WTC11 (cell line): ENCODE measurements at regions not wholly inside any gene's neighbourhood (a gene's known extent, or its start where the extent isn't known, plus 50 kb on each side); places are given as distances from the start of the nearest gene placed in this dataset.

Experiments used
- ATAC-seq: fragments of 200-7000 bp; cut with Tn5 transposase; 2 replicates; pipeline ENCODE4 v1.10.0; 2021; ENCODE audit warnings: mild to moderate bottlenecking, moderate library complexity
- CTCF ChIA-PET: fragments of 300-600 bp; sonication (Branson Sonifier 250); formaldehyde crosslinking; loops from one replicate; lab custom pipeline; 2021; ENCODE audit warnings: antibody characterized with exemption; lab: Charles Lee
- POLR2A ChIA-PET: fragments of 350-600 bp; sonication (Branson Sonifier 250); formaldehyde crosslinking; loops from one replicate; lab custom pipeline; 2021; ENCODE audit warnings: antibody characterized with exemption; lab: Charles Lee
- DNase-seq: peaks from one replicate; pipeline ENCODE4 v3.0.0; 2021; ENCODE audit warnings: low spot score
- H3K27ac Mint-ChIP-seq: 2 replicates; pipeline ENCODE4 v1.8.0; 2021; ENCODE audit warnings: mixed read lengths
- H3K27me3 Mint-ChIP-seq: 2 replicates; pipeline ENCODE4 v1.8.0; 2021; ENCODE audit warnings: low read depth, mild to moderate bottlenecking, moderate library complexity, mixed read lengths
- H3K36me3 Mint-ChIP-seq: 2 replicates; pipeline ENCODE4 v1.8.0; 2021; ENCODE audit warnings: mixed read lengths
- H3K4me1 Mint-ChIP-seq: 2 replicates; pipeline ENCODE4 v1.8.0; 2022; ENCODE audit warnings: mixed read lengths
- H3K4me3 Mint-ChIP-seq: 2 replicates; pipeline ENCODE4 v1.8.0; 2021; ENCODE audit warnings: mild to moderate bottlenecking, moderate library complexity, mixed read lengths
- H3K9me3 Mint-ChIP-seq: 2 replicates; pipeline ENCODE4 v1.8.0; 2021; ENCODE audit warnings: mixed read lengths
- FOXJ3 ChIP-seq: sonication (generic); formaldehyde crosslinking; IDR thresholded peaks from 2 replicates; pipeline ENCODE4 v1.9.0; 2021; ENCODE audit warnings: missing genetic modification reagents, mild to moderate bottlenecking, borderline replicate concordance
- IRF2 ChIP-seq: sonication (generic); formaldehyde crosslinking; IDR thresholded peaks from 2 replicates; pipeline ENCODE4 v1.8.0; 2022; ENCODE audit warnings: low read depth, missing genetic modification reagents, borderline replicate concordance
- NR3C1 ChIP-seq: sonication (generic); formaldehyde crosslinking; conservative IDR thresholded peaks from 2 replicates; pipeline ENCODE4 v1.8.1; 2023; ENCODE audit warnings: low read depth, mild to moderate bottlenecking, missing genetic modification reagents
- OVOL2 ChIP-seq: fragments of 250-450 bp; sonication (Bioruptor Pico); IDR thresholded peaks from 2 replicates; pipeline ENCODE4 v1.9.0; 2021; ENCODE audit warnings: mild to moderate bottlenecking, borderline replicate concordance
- ZNF317 ChIP-seq: sonication (generic); formaldehyde crosslinking; IDR thresholded peaks from 2 replicates; pipeline ENCODE4 v1.8.1; 2023; ENCODE audit warnings: low read depth, mild to moderate bottlenecking, moderate library complexity, missing genetic modification reagents, borderline replicate concordance
- ZNF423 ChIP-seq: fragments of 250-450 bp; sonication (Bioruptor Pico); IDR thresholded peaks from 2 replicates; pipeline ENCODE4 v2.1.2; 2022; ENCODE audit warnings: mild to moderate bottlenecking, moderate library complexity
- TF ChIP-seq, protein P1 (sequence below): sonication (generic); formaldehyde crosslinking; IDR thresholded peaks from 2 replicates; pipeline ENCODE4 v1.8.0; 2023; ENCODE audit warnings: missing genetic modification reagents, mild to moderate bottlenecking, borderline replicate concordance
- TF ChIP-seq, protein P2 (sequence below): sonication (generic); formaldehyde crosslinking; IDR thresholded peaks from 2 replicates; pipeline ENCODE4 v1.8.1; 2023; ENCODE audit warnings: mild to moderate bottlenecking, missing genetic modification reagents, borderline replicate concordance
- TF ChIP-seq, protein P3 (sequence below): sonication (generic); formaldehyde crosslinking; IDR thresholded peaks from 2 replicates; pipeline ENCODE4 v1.8.0; 2022; ENCODE audit warnings: mild to moderate bottlenecking, missing genetic modification reagents
- TF ChIP-seq, protein P4 (sequence below): sonication (generic); formaldehyde crosslinking; IDR thresholded peaks from 2 replicates; pipeline ENCODE4 v1.8.0; 2023; ENCODE audit warnings: missing genetic modification reagents
- TF ChIP-seq, protein P5 (sequence below): sonication (generic); formaldehyde crosslinking; IDR thresholded peaks from 2 replicates; pipeline ENCODE4 v1.8.0; 2022; ENCODE audit warnings: mild to moderate bottlenecking, missing genetic modification reagents
- TF ChIP-seq, protein P6 (sequence below): fragments of 200-600 bp; IDR thresholded peaks from 2 replicates; pipeline ENCODE4 v1.8.0; 2022; ENCODE audit warnings: antibody characterized with exemption
- TF ChIP-seq, protein P7 (sequence below): sonication (generic); formaldehyde crosslinking; IDR thresholded peaks from 2 replicates; pipeline ENCODE4 v1.8.1; 2023; ENCODE audit warnings: mild to moderate bottlenecking, missing genetic modification reagents
- TF ChIP-seq, protein P8 (sequence below): sonication (generic); formaldehyde crosslinking; IDR thresholded peaks from 2 replicates; pipeline ENCODE4 v1.8.1; 2023; ENCODE audit warnings: mild to moderate bottlenecking, missing genetic modification reagents, moderate library complexity

DNA sequence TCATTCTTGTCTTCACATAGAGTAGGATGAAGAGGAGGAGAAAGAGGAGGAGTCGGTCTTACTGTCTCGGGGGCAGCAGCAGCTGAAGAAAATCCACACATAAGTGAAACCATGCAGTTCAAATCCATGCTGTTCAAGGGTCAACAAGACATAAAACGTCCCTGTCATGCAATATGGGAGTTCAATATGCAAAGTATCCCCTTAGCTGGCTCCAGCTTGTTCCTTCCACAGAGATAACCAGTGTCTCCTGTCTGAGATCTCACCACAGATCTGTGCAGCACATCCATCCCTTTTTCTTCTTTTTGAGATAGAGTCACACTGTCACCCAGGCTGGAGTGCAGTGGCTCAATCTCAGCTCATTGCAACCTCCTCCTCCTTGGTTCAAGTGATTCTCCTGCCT, 357.5 kb downstream of the GALC start:
- no peak for DNase-seq
- Mint-ChIP-seq H3K4me3 (no peak overlapping the region), H3K36me3 (no peaks in the 10 kb centered on the region), H3K27ac (no peak overlapping the region), H3K9me3 (peaks cover 5% of the 10 kb centered on the region), H3K27me3 (no peaks in the 10 kb centered on the region), H3K4me1 (peaks cover 6% of the 10 kb centered on the region)
- ChIA-PET POLR2A (no interaction called here), CTCF (no interaction called here)
- TF ChIP-seq, protein P1, sequence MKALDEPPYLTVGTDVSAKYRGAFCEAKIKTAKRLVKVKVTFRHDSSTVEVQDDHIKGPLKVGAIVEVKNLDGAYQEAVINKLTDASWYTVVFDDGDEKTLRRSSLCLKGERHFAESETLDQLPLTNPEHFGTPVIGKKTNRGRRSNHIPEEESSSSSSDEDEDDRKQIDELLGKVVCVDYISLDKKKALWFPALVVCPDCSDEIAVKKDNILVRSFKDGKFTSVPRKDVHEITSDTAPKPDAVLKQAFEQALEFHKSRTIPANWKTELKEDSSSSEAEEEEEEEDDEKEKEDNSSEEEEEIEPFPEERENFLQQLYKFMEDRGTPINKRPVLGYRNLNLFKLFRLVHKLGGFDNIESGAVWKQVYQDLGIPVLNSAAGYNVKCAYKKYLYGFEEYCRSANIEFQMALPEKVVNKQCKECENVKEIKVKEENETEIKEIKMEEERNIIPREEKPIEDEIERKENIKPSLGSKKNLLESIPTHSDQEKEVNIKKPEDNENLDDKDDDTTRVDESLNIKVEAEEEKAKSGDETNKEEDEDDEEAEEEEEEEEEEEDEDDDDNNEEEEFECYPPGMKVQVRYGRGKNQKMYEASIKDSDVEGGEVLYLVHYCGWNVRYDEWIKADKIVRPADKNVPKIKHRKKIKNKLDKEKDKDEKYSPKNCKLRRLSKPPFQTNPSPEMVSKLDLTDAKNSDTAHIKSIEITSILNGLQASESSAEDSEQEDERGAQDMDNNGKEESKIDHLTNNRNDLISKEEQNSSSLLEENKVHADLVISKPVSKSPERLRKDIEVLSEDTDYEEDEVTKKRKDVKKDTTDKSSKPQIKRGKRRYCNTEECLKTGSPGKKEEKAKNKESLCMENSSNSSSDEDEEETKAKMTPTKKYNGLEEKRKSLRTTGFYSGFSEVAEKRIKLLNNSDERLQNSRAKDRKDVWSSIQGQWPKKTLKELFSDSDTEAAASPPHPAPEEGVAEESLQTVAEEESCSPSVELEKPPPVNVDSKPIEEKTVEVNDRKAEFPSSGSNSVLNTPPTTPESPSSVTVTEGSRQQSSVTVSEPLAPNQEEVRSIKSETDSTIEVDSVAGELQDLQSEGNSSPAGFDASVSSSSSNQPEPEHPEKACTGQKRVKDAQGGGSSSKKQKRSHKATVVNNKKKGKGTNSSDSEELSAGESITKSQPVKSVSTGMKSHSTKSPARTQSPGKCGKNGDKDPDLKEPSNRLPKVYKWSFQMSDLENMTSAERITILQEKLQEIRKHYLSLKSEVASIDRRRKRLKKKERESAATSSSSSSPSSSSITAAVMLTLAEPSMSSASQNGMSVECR (CRISPR knock-in tag), result no peak
- TF ChIP-seq FOXJ3 (CRISPR knock-in tag), result no peak
- ATAC-seq, result no peak

DNA sequence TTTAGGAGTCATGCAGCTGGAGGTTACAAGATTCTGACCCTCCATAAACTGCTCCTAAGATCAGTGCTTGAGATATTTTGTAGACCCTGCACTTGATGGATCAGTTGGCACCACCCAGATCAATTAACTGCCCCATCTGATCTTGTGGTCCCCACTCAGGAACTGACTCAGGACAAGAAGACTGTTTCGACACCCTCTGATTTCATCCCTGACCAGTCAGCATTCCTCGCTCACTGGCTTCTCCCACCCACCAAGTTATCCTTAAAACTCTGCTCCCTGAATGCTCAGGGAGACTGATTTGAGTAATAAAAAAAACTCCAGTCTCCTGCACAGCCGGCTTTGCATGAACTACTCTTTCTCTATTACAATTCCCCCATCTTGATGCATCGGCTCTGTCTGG, 360.2 kb downstream of the GALC start:
- no peak for DNase-seq
- H3K27me3 Mint-ChIP-seq, result peaks cover 3% of the 10 kb centered on the region; the same call in 1 of the 2 replicates
- POLR2A ChIA-PET, result no interaction called here
- H3K4me3 Mint-ChIP-seq, result no peak overlapping the region
- H3K27ac Mint-ChIP-seq, result no peak overlapping the region
- no peaks in the 10 kb centered on the region for H3K36me3 Mint-ChIP-seq
- CTCF ChIA-PET, result no interaction called here
- ATAC-seq, result no peak
- H3K4me1 Mint-ChIP-seq, result peaks cover 16% of the 10 kb centered on the region
- H3K9me3 Mint-ChIP-seq, result peaks cover 5% of the 10 kb centered on the region
- TF ChIP-seq, protein P2, sequence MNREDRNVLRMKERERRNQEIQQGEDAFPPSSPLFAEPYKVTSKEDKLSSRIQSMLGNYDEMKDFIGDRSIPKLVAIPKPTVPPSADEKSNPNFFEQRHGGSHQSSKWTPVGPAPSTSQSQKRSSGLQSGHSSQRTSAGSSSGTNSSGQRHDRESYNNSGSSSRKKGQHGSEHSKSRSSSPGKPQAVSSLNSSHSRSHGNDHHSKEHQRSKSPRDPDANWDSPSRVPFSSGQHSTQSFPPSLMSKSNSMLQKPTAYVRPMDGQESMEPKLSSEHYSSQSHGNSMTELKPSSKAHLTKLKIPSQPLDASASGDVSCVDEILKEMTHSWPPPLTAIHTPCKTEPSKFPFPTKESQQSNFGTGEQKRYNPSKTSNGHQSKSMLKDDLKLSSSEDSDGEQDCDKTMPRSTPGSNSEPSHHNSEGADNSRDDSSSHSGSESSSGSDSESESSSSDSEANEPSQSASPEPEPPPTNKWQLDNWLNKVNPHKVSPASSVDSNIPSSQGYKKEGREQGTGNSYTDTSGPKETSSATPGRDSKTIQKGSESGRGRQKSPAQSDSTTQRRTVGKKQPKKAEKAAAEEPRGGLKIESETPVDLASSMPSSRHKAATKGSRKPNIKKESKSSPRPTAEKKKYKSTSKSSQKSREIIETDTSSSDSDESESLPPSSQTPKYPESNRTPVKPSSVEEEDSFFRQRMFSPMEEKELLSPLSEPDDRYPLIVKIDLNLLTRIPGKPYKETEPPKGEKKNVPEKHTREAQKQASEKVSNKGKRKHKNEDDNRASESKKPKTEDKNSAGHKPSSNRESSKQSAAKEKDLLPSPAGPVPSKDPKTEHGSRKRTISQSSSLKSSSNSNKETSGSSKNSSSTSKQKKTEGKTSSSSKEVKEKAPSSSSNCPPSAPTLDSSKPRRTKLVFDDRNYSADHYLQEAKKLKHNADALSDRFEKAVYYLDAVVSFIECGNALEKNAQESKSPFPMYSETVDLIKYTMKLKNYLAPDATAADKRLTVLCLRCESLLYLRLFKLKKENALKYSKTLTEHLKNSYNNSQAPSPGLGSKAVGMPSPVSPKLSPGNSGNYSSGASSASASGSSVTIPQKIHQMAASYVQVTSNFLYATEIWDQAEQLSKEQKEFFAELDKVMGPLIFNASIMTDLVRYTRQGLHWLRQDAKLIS (CRISPR knock-in tag), result no peak
- TF ChIP-seq, protein P3, sequence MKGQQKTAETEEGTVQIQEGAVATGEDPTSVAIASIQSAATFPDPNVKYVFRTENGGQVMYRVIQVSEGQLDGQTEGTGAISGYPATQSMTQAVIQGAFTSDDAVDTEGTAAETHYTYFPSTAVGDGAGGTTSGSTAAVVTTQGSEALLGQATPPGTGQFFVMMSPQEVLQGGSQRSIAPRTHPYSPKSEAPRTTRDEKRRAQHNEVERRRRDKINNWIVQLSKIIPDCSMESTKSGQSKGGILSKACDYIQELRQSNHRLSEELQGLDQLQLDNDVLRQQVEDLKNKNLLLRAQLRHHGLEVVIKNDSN (CRISPR knock-in tag), result no peak
- TF ChIP-seq, protein P4, sequence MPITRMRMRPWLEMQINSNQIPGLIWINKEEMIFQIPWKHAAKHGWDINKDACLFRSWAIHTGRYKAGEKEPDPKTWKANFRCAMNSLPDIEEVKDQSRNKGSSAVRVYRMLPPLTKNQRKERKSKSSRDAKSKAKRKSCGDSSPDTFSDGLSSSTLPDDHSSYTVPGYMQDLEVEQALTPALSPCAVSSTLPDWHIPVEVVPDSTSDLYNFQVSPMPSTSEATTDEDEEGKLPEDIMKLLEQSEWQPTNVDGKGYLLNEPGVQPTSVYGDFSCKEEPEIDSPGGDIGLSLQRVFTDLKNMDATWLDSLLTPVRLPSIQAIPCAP (CRISPR knock-in tag), result no peak
- TF ChIP-seq, protein P5, sequence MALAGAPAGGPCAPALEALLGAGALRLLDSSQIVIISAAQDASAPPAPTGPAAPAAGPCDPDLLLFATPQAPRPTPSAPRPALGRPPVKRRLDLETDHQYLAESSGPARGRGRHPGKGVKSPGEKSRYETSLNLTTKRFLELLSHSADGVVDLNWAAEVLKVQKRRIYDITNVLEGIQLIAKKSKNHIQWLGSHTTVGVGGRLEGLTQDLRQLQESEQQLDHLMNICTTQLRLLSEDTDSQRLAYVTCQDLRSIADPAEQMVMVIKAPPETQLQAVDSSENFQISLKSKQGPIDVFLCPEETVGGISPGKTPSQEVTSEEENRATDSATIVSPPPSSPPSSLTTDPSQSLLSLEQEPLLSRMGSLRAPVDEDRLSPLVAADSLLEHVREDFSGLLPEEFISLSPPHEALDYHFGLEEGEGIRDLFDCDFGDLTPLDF (CRISPR knock-in tag), result no peak
- TF ChIP-seq NR3C1 (CRISPR knock-in tag), result no peak
- TF ChIP-seq, protein P6, sequence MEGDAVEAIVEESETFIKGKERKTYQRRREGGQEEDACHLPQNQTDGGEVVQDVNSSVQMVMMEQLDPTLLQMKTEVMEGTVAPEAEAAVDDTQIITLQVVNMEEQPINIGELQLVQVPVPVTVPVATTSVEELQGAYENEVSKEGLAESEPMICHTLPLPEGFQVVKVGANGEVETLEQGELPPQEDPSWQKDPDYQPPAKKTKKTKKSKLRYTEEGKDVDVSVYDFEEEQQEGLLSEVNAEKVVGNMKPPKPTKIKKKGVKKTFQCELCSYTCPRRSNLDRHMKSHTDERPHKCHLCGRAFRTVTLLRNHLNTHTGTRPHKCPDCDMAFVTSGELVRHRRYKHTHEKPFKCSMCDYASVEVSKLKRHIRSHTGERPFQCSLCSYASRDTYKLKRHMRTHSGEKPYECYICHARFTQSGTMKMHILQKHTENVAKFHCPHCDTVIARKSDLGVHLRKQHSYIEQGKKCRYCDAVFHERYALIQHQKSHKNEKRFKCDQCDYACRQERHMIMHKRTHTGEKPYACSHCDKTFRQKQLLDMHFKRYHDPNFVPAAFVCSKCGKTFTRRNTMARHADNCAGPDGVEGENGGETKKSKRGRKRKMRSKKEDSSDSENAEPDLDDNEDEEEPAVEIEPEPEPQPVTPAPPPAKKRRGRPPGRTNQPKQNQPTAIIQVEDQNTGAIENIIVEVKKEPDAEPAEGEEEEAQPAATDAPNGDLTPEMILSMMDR, result no peak
- TF ChIP-seq OVOL2, result no peak
- TF ChIP-seq, protein P1 (CRISPR knock-in tag), result no peak
- TF ChIP-seq, protein P7, sequence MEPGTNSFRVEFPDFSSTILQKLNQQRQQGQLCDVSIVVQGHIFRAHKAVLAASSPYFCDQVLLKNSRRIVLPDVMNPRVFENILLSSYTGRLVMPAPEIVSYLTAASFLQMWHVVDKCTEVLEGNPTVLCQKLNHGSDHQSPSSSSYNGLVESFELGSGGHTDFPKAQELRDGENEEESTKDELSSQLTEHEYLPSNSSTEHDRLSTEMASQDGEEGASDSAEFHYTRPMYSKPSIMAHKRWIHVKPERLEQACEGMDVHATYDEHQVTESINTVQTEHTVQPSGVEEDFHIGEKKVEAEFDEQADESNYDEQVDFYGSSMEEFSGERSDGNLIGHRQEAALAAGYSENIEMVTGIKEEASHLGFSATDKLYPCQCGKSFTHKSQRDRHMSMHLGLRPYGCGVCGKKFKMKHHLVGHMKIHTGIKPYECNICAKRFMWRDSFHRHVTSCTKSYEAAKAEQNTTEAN (CRISPR knock-in tag), result no peak
- TF ChIP-seq ZNF423 (CRISPR knock-in tag), result no peak
- TF ChIP-seq, protein P8, sequence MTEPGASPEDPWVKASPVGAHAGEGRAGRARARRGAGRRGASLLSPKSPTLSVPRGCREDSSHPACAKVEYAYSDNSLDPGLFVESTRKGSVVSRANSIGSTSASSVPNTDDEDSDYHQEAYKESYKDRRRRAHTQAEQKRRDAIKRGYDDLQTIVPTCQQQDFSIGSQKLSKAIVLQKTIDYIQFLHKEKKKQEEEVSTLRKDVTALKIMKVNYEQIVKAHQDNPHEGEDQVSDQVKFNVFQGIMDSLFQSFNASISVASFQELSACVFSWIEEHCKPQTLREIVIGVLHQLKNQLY (CRISPR knock-in tag), result no peak
- no peak for TF ChIP-seq ZNF317 (CRISPR knock-in tag)
- no peak for TF ChIP-seq IRF2 (CRISPR knock-in tag)
